ENCODE measurements at regions not wholly inside any gene's neighbourhood (a gene's known extent, or its start where the extent isn't known, plus 50 kb on each side); places are given as distances from the start of the nearest gene placed in this dataset.

- DNase-seq (ENCODE audit: low spot score in 2 of 2): no peak
- H3K9me3 ChIP-seq: no peaks in the 10 kb centered on the region
- no peaks in the 10 kb centered on the region for H3K4me1 ChIP-seq
- WGBS: 84% methylated on average over 2 of the region's 2 CpGs
- H3K27ac ChIP-seq: no peak overlapping the region
- no peaks in the 10 kb centered on the region for H3K36me3 ChIP-seq
- no peaks in the 10 kb centered on the region for H3K27me3 ChIP-seq
- no peak for TF ChIP-seq POLR2AphosphoS5 (IDR thresholded peaks at IDR 0.05)
- TF ChIP-seq CTCF (IDR thresholded peaks at IDR 0.05): no peak
- H3K4me3 ChIP-seq: no peak overlapping the region
Observed at GRCh38 chr4:111502626-111503025, 642.6 kb upstream of the FAM241A start.

GRCh38 chr4:111506706-111507105 is 638.5 kb upstream of the FAM241A start:
- DNase-seq (ENCODE audit: low spot score in 2 of 2): no peak
- WGBS: 73% methylated on average over 2 of the region's 2 CpGs
- Histone ChIP-seq H3K27me3 (no peaks in the 10 kb centered on the region), H3K4me1 (no peaks in the 10 kb centered on the region), H3K9me3 (no peaks in the 10 kb centered on the region), H3K36me3 (no peaks in the 10 kb centered on the region), H3K4me3 (no peak overlapping the region), H3K27ac (no peak overlapping the region)
- TF ChIP-seq POLR2AphosphoS5 (IDR thresholded peaks at IDR 0.05) (no peak), POLR2A (IDR thresholded peaks at IDR 0.05) (no peak), CTCF (IDR thresholded peaks at IDR 0.05) (no peak), EP300 (IDR thresholded peaks at IDR 0.05) (no peak)

- Histone ChIP-seq H3K27ac (no peak overlapping the region), H3K9me3 (no peaks in the 10 kb centered on the region)
- TF ChIP-seq CTCF (IDR thresholded peaks at IDR 0.05) (no peak), EP300 (IDR thresholded peaks at IDR 0.05) (no peak), POLR2AphosphoS5 (IDR thresholded peaks at IDR 0.05) (no peak), POLR2A (IDR thresholded peaks at IDR 0.05) (no peak)
Observed at GRCh38 chr4:111510535-111510934, 634.7 kb upstream of the FAM241A start.

GRCh38 chr4:111512081-111512783 is 633.0 kb upstream of the FAM241A start:
- Histone ChIP-seq H3K4me1 (no peaks in the 10 kb centered on the region), H3K4me3 (no peak overlapping the region), H3K9me3 (no peaks in the 10 kb centered on the region), H3K27ac (no peak overlapping the region), H3K27me3 (no peaks in the 10 kb centered on the region), H3K36me3 (no peaks in the 10 kb centered on the region)
- TF ChIP-seq CTCF (IDR thresholded peaks at IDR 0.05): no peak
- TF ChIP-seq EP300 (IDR thresholded peaks at IDR 0.05): no peak
- TF ChIP-seq POLR2AphosphoS5 (IDR thresholded peaks at IDR 0.05): no peak
- no peak for TF ChIP-seq POLR2A (IDR thresholded peaks at IDR 0.05)
- WGBS: 72% methylated on average over 5 of the region's 5 CpGs
- no peak for DNase-seq (ENCODE audit: low spot score in 2 of 2)

More at GRCh38 chr4:111510535-111510934, 634.7 kb upstream of the FAM241A start:
- no peaks in the 10 kb centered on the region for H3K36me3 ChIP-seq
- H3K27me3 ChIP-seq: no peaks in the 10 kb centered on the region
- no peaks in the 10 kb centered on the region for H3K4me1 ChIP-seq
- DNase-seq (ENCODE audit: low spot score in 2 of 2): no peak
- no peak overlapping the region for H3K4me3 ChIP-seq

- 78% methylated on average over 5 of the region's 5 CpGs for WGBS
- Histone ChIP-seq H3K9me3 (no peaks in the 10 kb centered on the region), H3K27me3 (no peaks in the 10 kb centered on the region), H3K27ac (no peak overlapping the region), H3K4me3 (no peak overlapping the region), H3K4me1 (no peaks in the 10 kb centered on the region), H3K36me3 (no peaks in the 10 kb centered on the region)
- DNase-seq (ENCODE audit: low spot score in 2 of 2): no peak
- TF ChIP-seq POLR2AphosphoS5 (IDR thresholded peaks at IDR 0.05) (no peak), POLR2A (IDR thresholded peaks at IDR 0.05) (no peak), CTCF (IDR thresholded peaks at IDR 0.05) (no peak), EP300 (IDR thresholded peaks at IDR 0.05) (no peak)
Observed at GRCh38 chr4:111519683-111520082, 625.6 kb upstream of the FAM241A start.

All from suprapubic skin (tissue), 4 donors.